Upper lobe of left lung (tissue), 4 donors: ENCODE measurements at regions not wholly inside any gene's neighbourhood (a gene's known extent, or its start where the extent isn't known, plus 50 kb on each side); places are given as distances from the start of the nearest gene placed in this dataset.

Source experiments
- EP300 ChIP-seq, 4 donors: sonication (generic); formaldehyde crosslinking; IDR thresholded peaks; one replicate each; pipeline ENCODE4 v1.5.1; 2017; ENCODE audit warnings: antibody characterized with exemption in 4 of 4, control low read depth in 2 of 4
- POLR2A ChIP-seq, 4 donors: fragments of 450-650 bp; IDR thresholded peaks; one replicate each; pipeline ENCODE4 v1.5.1; 2016 to 2017; ENCODE audit warnings: antibody characterized with exemption in 4 of 4, mild to moderate bottlenecking in 2 of 4
- POLR2AphosphoS5 ChIP-seq, 2 donors: sonication (generic); formaldehyde crosslinking; IDR thresholded peaks; one replicate each; pipeline ENCODE4 v1.5.1; 2017; ENCODE audit warnings: antibody characterized with exemption in 2 of 2
- TF ChIP-seq, protein P1 (sequence below), 6 experiments: fragments of 450-650 bp in 4 of 6; fragments of 200-600 bp in 2 of 6; sonication (generic) in 2 of 6; IDR thresholded peaks; one replicate each; pipeline ENCODE4 v1.5.1; 2016 to 2019; ENCODE audit warnings: antibody characterized with exemption in 6 of 6

DNA sequence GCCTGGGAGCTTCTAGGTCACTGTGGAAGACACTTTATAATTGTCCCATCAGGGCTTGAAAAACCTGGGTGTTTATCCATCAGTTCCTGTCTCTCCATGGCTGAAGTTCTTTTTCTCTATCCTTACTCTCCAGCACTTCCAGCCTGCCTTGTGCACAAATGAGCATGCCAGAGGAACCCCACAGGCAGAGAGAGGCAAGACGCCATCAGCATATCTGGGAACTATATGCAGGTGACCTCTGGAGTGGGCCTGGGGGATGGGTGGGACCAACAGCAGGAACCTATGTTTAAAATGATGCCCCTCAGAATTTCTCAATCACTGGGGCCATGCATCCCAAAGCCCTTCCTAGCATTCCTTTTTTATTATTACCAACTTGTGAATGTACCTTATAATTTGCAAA, 156.2 kb upstream of the PARD3B start:
- TF ChIP-seq, protein P1, sequence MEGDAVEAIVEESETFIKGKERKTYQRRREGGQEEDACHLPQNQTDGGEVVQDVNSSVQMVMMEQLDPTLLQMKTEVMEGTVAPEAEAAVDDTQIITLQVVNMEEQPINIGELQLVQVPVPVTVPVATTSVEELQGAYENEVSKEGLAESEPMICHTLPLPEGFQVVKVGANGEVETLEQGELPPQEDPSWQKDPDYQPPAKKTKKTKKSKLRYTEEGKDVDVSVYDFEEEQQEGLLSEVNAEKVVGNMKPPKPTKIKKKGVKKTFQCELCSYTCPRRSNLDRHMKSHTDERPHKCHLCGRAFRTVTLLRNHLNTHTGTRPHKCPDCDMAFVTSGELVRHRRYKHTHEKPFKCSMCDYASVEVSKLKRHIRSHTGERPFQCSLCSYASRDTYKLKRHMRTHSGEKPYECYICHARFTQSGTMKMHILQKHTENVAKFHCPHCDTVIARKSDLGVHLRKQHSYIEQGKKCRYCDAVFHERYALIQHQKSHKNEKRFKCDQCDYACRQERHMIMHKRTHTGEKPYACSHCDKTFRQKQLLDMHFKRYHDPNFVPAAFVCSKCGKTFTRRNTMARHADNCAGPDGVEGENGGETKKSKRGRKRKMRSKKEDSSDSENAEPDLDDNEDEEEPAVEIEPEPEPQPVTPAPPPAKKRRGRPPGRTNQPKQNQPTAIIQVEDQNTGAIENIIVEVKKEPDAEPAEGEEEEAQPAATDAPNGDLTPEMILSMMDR (IDR thresholded peaks at IDR 0.05) = no peak
- TF ChIP-seq EP300 (IDR thresholded peaks at IDR 0.05) (no peak), POLR2A (IDR thresholded peaks at IDR 0.05) (no peak), POLR2AphosphoS5 (IDR thresholded peaks at IDR 0.05) (no peak)
